HUES48 (cell line): ENCODE measurements at regions not wholly inside any gene's neighbourhood (a gene's known extent, or its start where the extent isn't known, plus 50 kb on each side); places are given as distances from the start of the nearest gene placed in this dataset.

ENCODE experiments used
- H3K27ac ChIP-seq: one replicate; pipeline ENCODE4 v1.7.0; 2013; ENCODE audit warnings: low read depth, low read length, inconsistent platforms
- H3K27me3 ChIP-seq: 2 replicates; pipeline ENCODE4 v1.6.1; 2013; ENCODE audit warnings: mild to moderate bottlenecking, low read length; ENCODE audit not compliant: control insufficient read depth, insufficient read depth
- H3K36me3 ChIP-seq: 2 replicates; pipeline ENCODE4 v1.6.1; 2013; ENCODE audit warnings: low read length; ENCODE audit not compliant: control insufficient read depth, insufficient read depth
- H3K4me1 ChIP-seq: 2 replicates; pipeline ENCODE4 v1.6.1; 2013; ENCODE audit warnings: mild to moderate bottlenecking, low read length; ENCODE audit not compliant: control insufficient read depth, insufficient read depth
- H3K4me3 ChIP-seq: 2 replicates; pipeline ENCODE4 v1.5.1; 2013; ENCODE audit warnings: mild to moderate bottlenecking, low read depth, low read length
- H3K9ac ChIP-seq: 2 replicates; pipeline ENCODE4 v1.6.1; 2013; ENCODE audit warnings: mild to moderate bottlenecking, low read depth, low read length, moderate library complexity
- H3K9me3 ChIP-seq: 2 replicates; pipeline ENCODE4 v1.6.1; 2013; ENCODE audit warnings: low read length; ENCODE audit not compliant: control insufficient read depth, insufficient read depth

DNA sequence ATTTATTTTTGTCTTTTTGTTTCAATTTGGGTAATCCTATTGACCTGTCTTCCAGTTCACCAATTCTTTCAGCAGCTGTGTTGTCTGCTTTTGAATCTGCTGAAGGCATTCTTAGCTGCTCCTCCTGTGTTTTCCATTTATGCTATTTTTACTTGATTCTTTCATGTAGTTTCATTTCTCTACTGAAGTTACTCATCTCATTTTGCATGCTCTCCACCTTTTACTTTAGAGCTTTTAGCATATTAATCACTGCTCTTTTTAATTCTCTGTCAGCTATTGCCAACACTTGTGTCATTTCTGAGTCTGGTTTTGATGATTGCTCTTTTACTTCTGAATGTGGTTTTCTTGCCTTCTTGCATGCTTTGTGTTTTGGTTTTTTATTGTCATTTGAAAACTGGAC lies 496.0 kb upstream of the CLINT1 start:
- H3K27me3 ChIP-seq = no peaks in the 10 kb centered on the region
- H3K4me3 ChIP-seq = no peak overlapping the region
- no peak overlapping the region for H3K9ac ChIP-seq
- no peaks in the 10 kb centered on the region for H3K9me3 ChIP-seq
- no peak overlapping the region for H3K27ac ChIP-seq
- H3K4me1 ChIP-seq = no peaks in the 10 kb centered on the region
- H3K36me3 ChIP-seq = no peaks in the 10 kb centered on the region

DNA sequence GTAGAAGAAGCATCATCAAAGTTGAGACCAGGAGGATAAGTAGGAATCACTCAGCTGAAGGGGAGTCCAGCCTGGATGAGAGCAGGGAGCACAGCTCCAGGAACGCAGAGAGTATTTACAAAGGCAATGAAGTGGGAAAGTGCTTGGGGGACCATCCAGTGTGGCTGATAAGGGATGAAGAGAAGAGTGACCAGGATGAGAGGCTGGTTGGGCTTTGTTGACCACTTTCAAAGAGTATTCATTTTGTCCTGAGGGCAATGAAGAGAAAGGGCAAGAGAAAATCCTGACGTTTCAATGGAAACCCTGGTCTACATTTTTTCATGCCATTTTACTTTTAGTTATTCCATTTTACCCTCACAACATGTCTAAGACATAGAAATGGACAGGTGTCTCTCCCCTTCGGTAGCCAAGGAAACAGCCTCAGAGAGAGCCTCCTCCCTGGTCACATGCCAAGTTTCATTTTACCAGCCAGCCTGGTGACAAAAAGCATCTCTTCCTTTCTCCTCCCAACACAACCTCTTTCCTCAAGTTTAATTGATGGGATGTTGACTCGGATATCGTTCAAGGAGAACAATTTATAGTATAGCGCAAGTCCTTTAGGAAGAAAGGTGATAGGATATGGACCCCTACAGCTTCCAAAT lies 492.7 kb upstream of the CLINT1 start:
- no peaks in the 10 kb centered on the region for H3K9me3 ChIP-seq
- H3K36me3 ChIP-seq = no peaks in the 10 kb centered on the region
- no peak overlapping the region for H3K27ac ChIP-seq
- no peaks in the 10 kb centered on the region for H3K4me1 ChIP-seq
- no peak overlapping the region for H3K9ac ChIP-seq
- H3K4me3 ChIP-seq = no peak overlapping the region
- no peaks in the 10 kb centered on the region for H3K27me3 ChIP-seq

DNA sequence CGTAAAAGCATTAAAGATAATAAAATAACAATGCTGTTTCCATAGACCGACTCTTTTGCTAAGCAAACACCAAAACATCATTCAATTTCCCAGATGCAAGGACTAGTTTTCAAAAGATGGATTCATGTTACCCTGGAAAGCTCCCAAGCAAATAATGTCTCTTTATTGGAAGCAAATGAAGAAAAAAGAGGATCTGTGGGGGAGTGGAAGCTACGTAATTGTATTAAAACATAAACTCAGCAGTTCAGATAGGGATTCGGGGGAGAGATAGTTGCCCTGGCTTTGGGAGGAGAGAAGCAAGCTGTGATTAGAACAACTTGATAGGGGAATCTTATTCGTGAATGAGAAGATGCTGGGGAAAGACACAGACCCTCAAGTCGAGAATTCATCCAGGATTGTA lies 491.0 kb upstream of the CLINT1 start:
- H3K9me3 ChIP-seq = no peaks in the 10 kb centered on the region
- H3K9ac ChIP-seq = no peak overlapping the region
- H3K27me3 ChIP-seq = no peaks in the 10 kb centered on the region
- no peak overlapping the region for H3K4me3 ChIP-seq
- no peaks in the 10 kb centered on the region for H3K4me1 ChIP-seq
- H3K27ac ChIP-seq = no peak overlapping the region
- no peaks in the 10 kb centered on the region for H3K36me3 ChIP-seq

DNA sequence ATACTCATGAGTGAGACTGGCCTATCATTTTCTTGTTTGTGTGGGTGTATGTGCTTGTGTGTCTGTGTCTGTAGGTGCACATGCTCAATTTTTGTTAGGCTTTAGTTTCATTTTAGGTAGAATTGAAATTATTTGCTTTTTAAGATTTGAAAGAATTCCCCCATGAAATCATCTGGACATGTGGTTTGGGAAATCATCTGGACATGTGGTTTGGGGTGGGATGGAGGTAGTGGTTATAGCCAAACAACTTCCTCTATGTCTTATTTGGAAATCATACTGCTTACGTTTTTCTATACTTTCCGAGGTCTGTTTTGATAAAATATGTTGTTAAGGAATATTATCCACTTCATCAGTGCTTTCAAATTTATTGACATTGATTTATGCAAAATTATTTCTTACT lies 485.4 kb upstream of the CLINT1 start:
- H3K27ac ChIP-seq = no peak overlapping the region
- H3K9ac ChIP-seq = no peak overlapping the region
- H3K4me3 ChIP-seq = no peak overlapping the region
- H3K27me3 ChIP-seq = no peaks in the 10 kb centered on the region
- no peaks in the 10 kb centered on the region for H3K9me3 ChIP-seq
- H3K4me1 ChIP-seq = no peaks in the 10 kb centered on the region
- no peaks in the 10 kb centered on the region for H3K36me3 ChIP-seq

DNA sequence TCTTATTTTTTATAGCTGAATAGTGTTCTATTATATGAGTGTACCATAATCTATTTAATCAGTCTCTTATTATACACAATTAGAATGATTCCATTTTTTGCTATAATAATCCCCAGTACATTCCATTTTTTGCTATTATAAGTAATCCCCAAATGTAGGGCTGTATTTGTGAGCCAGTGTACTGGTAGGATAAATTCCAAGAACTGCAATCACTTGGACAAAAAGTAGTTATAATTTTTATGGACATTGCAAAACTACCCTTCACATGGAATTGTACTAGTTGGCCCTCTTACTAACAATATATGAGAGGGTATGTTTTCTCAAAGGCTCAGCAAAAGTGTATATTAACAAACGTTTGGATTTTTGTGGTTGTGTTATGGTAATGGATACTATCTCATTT lies 481.7 kb upstream of the CLINT1 start:
- Histone ChIP-seq H3K9me3 (no peaks in the 10 kb centered on the region), H3K4me1 (no peaks in the 10 kb centered on the region), H3K27me3 (no peaks in the 10 kb centered on the region), H3K27ac (no peak overlapping the region), H3K9ac (no peak overlapping the region), H3K4me3 (no peak overlapping the region), H3K36me3 (no peaks in the 10 kb centered on the region)

DNA sequence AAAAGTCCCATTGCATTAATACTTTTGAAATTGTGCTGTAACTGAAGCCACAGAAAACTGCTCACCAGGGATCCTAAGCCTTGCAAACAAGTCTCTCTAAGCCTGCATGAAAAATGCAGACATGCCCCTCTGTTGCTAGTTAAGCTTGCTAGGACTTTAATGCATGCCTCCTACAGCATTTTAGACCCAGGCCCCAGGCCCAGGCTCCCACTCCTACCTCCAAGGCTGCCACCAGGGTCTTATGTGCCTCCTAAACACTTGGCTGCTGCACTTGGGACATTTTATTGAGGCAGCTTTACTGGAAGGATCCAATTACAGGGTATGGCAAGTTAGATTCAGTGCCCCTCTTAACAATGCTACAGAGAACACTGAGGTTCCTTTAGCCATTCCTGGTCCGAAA lies 467.3 kb upstream of the CLINT1 start:
- H3K9ac ChIP-seq = no peak overlapping the region
- peak overlapping the region; percentile 69 for H3K27ac ChIP-seq
- H3K4me3 ChIP-seq = no peak overlapping the region
- peaks cover 29% of the 10 kb centered on the region for H3K4me1 ChIP-seq
- no peaks in the 10 kb centered on the region for H3K36me3 ChIP-seq
- no peaks in the 10 kb centered on the region for H3K27me3 ChIP-seq
- H3K9me3 ChIP-seq = peaks cover 15% of the 10 kb centered on the region; the same call in 1 of the 2 replicates

DNA sequence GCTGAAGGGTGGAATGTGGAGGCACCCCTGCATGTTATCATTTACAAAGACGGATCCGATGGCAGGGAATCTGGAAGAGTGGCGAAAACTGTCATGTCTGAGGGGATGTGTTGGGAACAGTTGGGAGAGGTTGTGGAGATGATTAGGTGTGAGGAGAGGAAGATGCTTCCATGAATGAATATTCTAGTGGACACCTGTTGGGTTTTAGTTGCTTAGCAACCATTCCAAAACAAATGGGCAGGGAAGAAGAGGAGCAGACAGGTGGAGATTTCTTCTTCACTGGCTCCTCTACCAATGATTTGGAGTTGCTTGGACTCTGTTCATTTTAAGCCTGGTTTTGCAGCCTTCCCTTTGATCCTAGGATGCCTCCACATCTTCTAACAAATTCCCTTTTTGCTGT lies 465.3 kb upstream of the CLINT1 start:
- H3K27ac ChIP-seq = no peak overlapping the region
- no peak overlapping the region for H3K9ac ChIP-seq
- peaks cover 29% of the 10 kb centered on the region for H3K4me1 ChIP-seq
- H3K36me3 ChIP-seq = no peaks in the 10 kb centered on the region
- 0 out of 2 replicates have a peak, but pooled peaks cover 4% of the 10 kb centered on the region for H3K9me3 ChIP-seq
- no peaks in the 10 kb centered on the region for H3K27me3 ChIP-seq
- H3K4me3 ChIP-seq = no peak overlapping the region

DNA sequence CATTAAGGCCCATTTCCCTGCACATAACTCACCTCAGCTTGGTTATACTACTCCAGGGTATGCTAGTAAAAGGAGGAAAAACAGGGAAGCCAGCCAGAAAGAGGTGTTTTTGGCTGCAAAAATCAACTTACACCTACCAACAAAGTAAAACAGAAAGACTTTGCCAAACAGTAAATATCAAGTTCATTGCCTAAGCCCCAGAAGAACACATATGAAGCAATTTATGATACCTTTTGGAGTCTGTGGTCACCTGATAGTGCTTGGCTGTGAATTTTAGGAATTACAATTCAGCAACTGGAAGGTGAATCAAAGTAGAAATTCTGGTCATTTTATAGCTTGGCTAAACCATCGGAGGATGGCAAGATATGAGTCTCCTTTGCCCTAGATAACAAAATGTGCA lies 463.7 kb upstream of the CLINT1 start:
- no peaks in the 10 kb centered on the region for H3K36me3 ChIP-seq
- H3K27me3 ChIP-seq = no peaks in the 10 kb centered on the region
- H3K4me3 ChIP-seq = no peak overlapping the region
- H3K9ac ChIP-seq = no peak overlapping the region
- no peak overlapping the region for H3K27ac ChIP-seq
- H3K9me3 ChIP-seq = no peaks in the 10 kb centered on the region
- peaks cover 29% of the 10 kb centered on the region for H3K4me1 ChIP-seq

DNA sequence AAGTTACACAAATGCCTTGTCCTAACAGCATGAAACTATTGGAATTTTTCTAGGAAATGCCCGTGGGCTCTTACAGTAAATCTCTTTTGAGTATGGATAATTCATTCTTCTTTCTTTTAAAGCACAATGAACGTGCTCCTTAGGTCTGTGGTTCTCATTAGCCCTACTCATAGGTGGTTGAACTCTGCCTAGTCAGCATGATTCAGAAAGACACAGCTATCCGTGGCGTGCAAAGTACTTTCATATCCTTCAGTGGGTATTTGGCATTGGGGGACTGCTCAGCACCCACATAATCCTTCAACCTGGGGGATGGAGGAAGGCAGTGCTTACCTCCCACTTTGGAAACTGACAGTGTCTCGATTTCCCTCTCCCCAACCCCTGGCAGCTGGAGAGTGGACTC lies 462.0 kb upstream of the CLINT1 start:
- peaks cover 18% of the 10 kb centered on the region for H3K4me1 ChIP-seq
- no peaks in the 10 kb centered on the region for H3K36me3 ChIP-seq
- no peak overlapping the region for H3K4me3 ChIP-seq
- H3K27me3 ChIP-seq = no peaks in the 10 kb centered on the region
- no peaks in the 10 kb centered on the region for H3K9me3 ChIP-seq
- H3K9ac ChIP-seq = no peak overlapping the region
- H3K27ac ChIP-seq = no peak overlapping the region

DNA sequence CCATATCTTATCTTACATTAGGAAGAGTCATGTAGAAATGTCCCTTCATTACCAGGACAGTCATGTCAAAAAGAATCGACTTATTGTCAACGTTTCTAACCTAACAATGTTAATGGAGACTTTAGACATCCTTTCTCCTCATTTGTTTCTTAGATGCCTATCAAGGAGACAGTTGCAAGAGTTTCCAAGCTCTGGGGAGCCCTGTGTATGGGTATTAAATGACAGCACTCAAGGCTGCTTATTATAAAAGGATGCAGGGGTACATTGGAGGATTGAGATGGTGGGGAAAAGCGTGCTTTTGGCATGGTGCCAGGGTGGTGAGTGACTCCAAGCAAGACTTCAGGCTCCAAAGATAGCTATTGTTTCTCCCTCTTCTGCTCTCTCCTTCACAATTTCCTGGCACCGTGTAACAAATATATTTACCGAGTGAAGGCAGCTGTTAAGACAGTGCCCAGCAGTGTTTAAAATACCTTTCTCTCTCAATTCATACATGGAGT lies 461.3 kb upstream of the CLINT1 start:
- Histone ChIP-seq H3K4me1 (peaks cover 11% of the 10 kb centered on the region), H3K9ac (no peak overlapping the region), H3K4me3 (no peak overlapping the region), H3K36me3 (no peaks in the 10 kb centered on the region), H3K27ac (no peak overlapping the region), H3K27me3 (no peaks in the 10 kb centered on the region), H3K9me3 (no peaks in the 10 kb centered on the region)

DNA sequence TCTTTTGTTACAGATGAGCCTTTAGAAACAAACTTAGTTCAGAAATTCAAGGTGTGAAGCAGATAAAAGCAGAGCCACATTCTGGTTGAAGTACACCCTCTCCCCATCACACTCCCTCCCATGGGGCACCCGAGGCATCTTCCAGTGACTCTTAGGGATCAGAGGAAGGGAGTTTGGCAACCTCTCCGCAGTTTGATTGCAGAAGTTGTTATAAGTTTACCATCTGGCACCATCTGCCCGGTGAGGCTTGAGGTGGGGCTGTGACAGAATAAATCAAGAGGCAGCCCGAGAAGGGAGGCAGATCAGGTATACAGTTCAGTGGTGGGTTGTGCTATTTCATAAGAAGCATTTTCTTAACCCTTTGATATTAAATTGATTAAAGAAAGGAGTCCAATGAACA lies 458.6 kb upstream of the CLINT1 start:
- Histone ChIP-seq H3K9ac (no peak overlapping the region), H3K36me3 (no peaks in the 10 kb centered on the region), H3K9me3 (no peaks in the 10 kb centered on the region), H3K27ac (no peak overlapping the region), H3K4me3 (no peak overlapping the region), H3K4me1 (peaks cover 26% of the 10 kb centered on the region), H3K27me3 (no peaks in the 10 kb centered on the region)
